CD4-positive, alpha-beta T cell treated with Interleukin-10 for 1 hour (primary cell): ENCODE measurements at regions not wholly inside any gene's neighbourhood (a gene's known extent, or its start where the extent isn't known, plus 50 kb on each side); places are given as distances from the start of the nearest gene placed in this dataset.
"Not testable (repeated sequence)": the region's sequence is repeated elsewhere in the genome, so short reads cannot be mapped to it uniquely, and the experiment has no call there.

Experiments used
- DNase-seq: peaks from one replicate; pipeline ENCODE4 v3.0.0-alpha.2; 2020

GRCh38 chr2:234405462-234405861, 91.4 kb downstream of the ARL4C start:
- no peak for DNase-seq

- DNase-seq = no peak
Measured at GRCh38 chr2:234404957-234405356, 91.9 kb downstream of the ARL4C start.

GRCh38 chr2:234403751-234404150, 93.1 kb downstream of the ARL4C start:
- no peak for DNase-seq

- no peak for DNase-seq
Measured at GRCh38 chr2:234403074-234403473, 93.8 kb downstream of the ARL4C start.

GRCh38 chr2:234401426-234401825, 95.5 kb downstream of the ARL4C start:
- DNase-seq = no peak

GRCh38 chr2:234399451-234400246, 97.2 kb downstream of the ARL4C start:
- DNase-seq = no peak

- DNase-seq = no peak
Measured at GRCh38 chr2:234398531-234398930, 98.3 kb downstream of the ARL4C start.

- no peak for DNase-seq
Measured at GRCh38 chr2:234395891-234396420, 100.9 kb downstream of the ARL4C start.

- no peak for DNase-seq
Measured at GRCh38 chr2:234394450-234394849, 102.4 kb downstream of the ARL4C start.

GRCh38 chr2:234393354-234393753, 103.5 kb downstream of the ARL4C start:
- peak; percentile 17 for DNase-seq

GRCh38 chr2:234392041-234392615, 104.8 kb downstream of the ARL4C start:
- no peak for DNase-seq

GRCh38 chr2:234391625-234392024, 105.3 kb downstream of the ARL4C start:
- no peak for DNase-seq

GRCh38 chr2:234389661-234390060, 107.2 kb downstream of the ARL4C start:
- not testable (repeated sequence) for DNase-seq

- DNase-seq = no peak
Measured at GRCh38 chr2:234388591-234388990, 108.3 kb downstream of the ARL4C start.

- no peak for DNase-seq
Measured at GRCh38 chr2:234386971-234387370, 109.9 kb downstream of the ARL4C start.

GRCh38 chr2:234382131-234382530, 114.8 kb downstream of the ARL4C start:
- DNase-seq = no peak

GRCh38 chr2:234378958-234379357, 117.9 kb downstream of the ARL4C start:
- not testable (repeated sequence) for DNase-seq

GRCh38 chr2:234378440-234378839, 118.4 kb downstream of the ARL4C start:
- DNase-seq = no peak

- DNase-seq = no peak
Measured at GRCh38 chr2:234377761-234378391, 119.0 kb downstream of the ARL4C start.

GRCh38 chr2:234376229-234376628, 120.7 kb downstream of the ARL4C start:
- DNase-seq = no peak

GRCh38 chr2:234375176-234375880, 121.6 kb downstream of the ARL4C start:
- DNase-seq = no peak

- DNase-seq = no peak
Measured at GRCh38 chr2:234374736-234375135, 122.1 kb downstream of the ARL4C start.

GRCh38 chr2:234374150-234374508, 122.8 kb downstream of the ARL4C start:
- DNase-seq = no peak
